ENCODE measurements at regions not wholly inside any gene's neighbourhood (a gene's known extent, or its start where the extent isn't known, plus 50 kb on each side); places are given as distances from the start of the nearest gene placed in this dataset.

DNA sequence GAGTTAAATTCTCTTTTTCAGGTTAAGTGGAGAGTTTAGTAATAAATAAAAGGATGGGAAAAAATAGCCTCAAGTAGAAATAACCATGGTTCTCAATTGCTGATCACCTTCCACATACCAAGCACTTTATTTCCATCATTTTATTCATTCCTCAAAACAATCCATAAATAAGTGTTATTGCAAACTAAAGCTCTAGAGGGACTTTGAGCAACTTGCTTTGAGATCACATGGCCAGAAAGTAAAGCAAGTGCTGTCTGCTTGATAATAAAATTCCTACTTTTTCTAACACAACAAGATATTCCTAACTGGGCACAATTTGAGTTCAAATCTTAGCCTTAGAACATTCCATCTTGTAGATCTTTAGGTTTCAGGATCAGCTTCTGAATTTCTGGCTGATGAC, 97.1 kb upstream of the C1orf87 start (continued):
- TF ChIP-seq, protein P1, sequence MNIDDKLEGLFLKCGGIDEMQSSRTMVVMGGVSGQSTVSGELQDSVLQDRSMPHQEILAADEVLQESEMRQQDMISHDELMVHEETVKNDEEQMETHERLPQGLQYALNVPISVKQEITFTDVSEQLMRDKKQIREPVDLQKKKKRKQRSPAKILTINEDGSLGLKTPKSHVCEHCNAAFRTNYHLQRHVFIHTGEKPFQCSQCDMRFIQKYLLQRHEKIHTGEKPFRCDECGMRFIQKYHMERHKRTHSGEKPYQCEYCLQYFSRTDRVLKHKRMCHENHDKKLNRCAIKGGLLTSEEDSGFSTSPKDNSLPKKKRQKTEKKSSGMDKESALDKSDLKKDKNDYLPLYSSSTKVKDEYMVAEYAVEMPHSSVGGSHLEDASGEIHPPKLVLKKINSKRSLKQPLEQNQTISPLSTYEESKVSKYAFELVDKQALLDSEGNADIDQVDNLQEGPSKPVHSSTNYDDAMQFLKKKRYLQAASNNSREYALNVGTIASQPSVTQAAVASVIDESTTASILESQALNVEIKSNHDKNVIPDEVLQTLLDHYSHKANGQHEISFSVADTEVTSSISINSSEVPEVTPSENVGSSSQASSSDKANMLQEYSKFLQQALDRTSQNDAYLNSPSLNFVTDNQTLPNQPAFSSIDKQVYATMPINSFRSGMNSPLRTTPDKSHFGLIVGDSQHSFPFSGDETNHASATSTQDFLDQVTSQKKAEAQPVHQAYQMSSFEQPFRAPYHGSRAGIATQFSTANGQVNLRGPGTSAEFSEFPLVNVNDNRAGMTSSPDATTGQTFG (tag by site-specific recombination; IDR thresholded peaks at IDR 0.05; ENCODE audit: borderline replicate concordance) = no peak
- no peak for TF ChIP-seq ZNF501 (tag by site-specific recombination; IDR thresholded peaks at IDR 0.05)
- TF ChIP-seq ZNF24 (tag by site-specific recombination; IDR thresholded peaks at IDR 0.05) = no peak

DNA sequence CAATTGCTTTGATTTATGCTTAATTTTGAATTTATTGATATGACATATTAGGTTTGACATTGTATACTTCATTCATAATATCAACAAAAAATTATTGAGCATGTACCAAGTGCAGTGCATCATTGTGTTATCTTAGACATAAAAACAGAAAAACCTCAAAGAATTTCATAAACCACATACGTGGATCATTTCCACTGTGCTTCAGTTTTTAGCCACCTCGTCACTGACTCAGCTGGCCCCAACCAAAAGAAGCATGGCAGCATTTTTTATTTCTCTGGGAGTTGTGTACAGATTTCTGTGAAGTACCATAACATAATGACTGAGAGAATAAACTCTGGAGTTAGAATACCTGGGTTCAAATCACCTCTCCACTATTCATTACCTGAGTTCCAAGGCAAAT, 95.6 kb upstream of the C1orf87 start:
- H3K36me3 ChIP-seq (ENCODE audit: control insufficient read depth in 2 of 2, insufficient read depth in 1 of 2, low read length in 2 of 2) = no peaks in the 10 kb centered on the region
- TF ChIP-seq, protein P1 (tag by site-specific recombination; IDR thresholded peaks at IDR 0.05; ENCODE audit: borderline replicate concordance) = no peak
- TF ChIP-seq ZNF175 (tag by site-specific recombination; IDR thresholded peaks at IDR 0.05) (no peak), ZNF600 (tag by site-specific recombination; IDR thresholded peaks at IDR 0.05) (no peak), ZEB2 (tag by site-specific recombination; IDR thresholded peaks at IDR 0.05) (no peak)
- TF ChIP-seq, protein P2, sequence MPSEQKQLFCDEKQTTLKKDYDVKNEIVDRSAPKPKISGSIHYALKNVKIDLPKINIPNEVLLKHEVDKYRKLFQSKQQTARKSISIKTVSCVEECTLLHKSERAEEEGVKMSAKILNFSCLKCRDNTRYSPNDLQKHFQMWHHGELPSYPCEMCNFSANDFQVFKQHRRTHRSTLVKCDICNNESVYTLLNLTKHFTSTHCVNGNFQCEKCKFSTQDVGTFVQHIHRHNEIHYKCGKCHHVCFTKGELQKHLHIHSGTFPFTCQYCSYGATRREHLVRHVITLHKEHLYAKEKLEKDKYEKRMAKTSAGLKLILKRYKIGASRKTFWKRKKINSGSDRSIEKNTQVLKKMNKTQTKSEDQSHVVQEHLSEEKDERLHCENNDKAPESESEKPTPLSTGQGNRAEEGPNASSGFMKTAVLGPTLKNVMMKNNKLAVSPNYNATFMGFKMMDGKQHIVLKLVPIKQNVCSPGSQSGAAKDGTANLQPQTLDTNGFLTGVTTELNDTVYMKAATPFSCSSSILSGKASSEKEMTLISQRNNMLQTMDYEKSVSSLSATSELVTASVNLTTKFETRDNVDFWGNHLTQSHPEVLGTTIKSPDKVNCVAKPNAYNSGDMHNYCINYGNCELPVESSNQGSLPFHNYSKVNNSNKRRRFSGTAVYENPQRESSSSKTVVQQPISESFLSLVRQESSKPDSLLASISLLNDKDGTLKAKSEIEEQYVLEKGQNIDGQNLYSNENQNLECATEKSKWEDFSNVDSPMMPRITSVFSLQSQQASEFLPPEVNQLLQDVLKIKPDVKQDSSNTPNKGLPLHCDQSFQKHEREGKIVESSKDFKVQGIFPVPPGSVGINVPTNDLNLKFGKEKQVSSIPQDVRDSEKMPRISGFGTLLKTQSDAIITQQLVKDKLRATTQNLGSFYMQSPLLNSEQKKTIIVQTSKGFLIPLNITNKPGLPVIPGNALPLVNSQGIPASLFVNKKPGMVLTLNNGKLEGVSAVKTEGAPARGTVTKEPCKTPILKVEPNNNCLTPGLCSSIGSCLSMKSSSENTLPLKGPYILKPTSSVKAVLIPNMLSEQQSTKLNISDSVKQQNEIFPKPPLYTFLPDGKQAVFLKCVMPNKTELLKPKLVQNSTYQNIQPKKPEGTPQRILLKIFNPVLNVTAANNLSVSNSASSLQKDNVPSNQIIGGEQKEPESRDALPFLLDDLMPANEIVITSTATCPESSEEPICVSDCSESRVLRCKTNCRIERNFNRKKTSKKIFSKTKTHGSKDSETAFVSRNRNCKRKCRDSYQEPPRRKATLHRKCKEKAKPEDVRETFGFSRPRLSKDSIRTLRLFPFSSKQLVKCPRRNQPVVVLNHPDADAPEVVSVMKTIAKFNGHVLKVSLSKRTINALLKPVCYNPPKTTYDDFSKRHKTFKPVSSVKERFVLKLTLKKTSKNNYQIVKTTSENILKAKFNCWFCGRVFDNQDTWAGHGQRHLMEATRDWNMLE (tag by site-specific recombination; conservative IDR thresholded peaks at IDR 0.05; ENCODE audit: low read depth) = no peak
- CTCF ChIA-PET = interaction anchor here (0.6 to 1.2 kb wide), 3 partner anchors 10 to 1905 kb away, joined by 3 to 7 read pairs (median 5); no protein-coding TSS in a partner anchor
- no peak overlapping the region for H3K4me3 ChIP-seq (ENCODE audit: low read depth, low read length)
- H3K9me3 ChIP-seq (ENCODE audit: control insufficient read depth, insufficient read depth, low read depth, low read length) = no peaks in the 10 kb centered on the region
- H3K27ac ChIP-seq (ENCODE audit: extremely low read depth, low read depth, low read length) = no peak overlapping the region
- POLR2A ChIA-PET = no interaction called here
- no peaks in the 10 kb centered on the region for H3K4me1 ChIP-seq (ENCODE audit: control insufficient read depth, insufficient read depth, low read length)

DNA sequence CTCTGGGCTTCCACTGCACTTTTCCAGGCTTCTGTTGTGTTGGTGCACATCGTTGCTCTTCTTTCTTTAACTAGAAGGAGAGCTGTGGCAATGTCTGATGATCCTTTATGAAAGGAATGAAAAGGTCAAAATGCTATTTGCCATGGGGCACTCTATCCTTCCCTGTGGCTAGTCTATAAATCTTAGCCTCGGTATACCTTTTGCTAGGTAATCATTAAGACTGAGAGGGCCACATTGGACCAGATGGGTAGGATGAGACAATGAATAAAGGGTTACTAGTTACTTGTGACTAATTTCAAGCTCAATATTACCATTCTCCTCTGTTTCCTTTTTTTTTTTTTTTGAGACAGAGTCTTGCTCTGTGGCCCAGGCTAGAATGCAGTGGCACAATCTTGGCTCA, 89.4 kb upstream of the C1orf87 start:
- Histone ChIP-seq H3K36me3 (ENCODE audit: control insufficient read depth in 2 of 2, insufficient read depth in 1 of 2, low read length in 2 of 2) (no peaks in the 10 kb centered on the region), H3K4me1 (ENCODE audit: control insufficient read depth, insufficient read depth, low read length) (no peaks in the 10 kb centered on the region), H3K4me3 (ENCODE audit: low read depth, low read length) (no peak overlapping the region), H3K27ac (ENCODE audit: extremely low read depth, low read depth, low read length) (no peak overlapping the region), H3K9me3 (ENCODE audit: control insufficient read depth, insufficient read depth, low read depth, low read length) (no peaks in the 10 kb centered on the region)
- POLR2A ChIA-PET = interaction anchor here (0.6 kb wide), 1 partner anchor 13 kb away, joined by 5 read pairs; no protein-coding TSS in a partner anchor
- CTCF ChIA-PET = no interaction called here
- TF ChIP-seq GLIS2 (tag by site-specific recombination; IDR thresholded peaks at IDR 0.05) (no peak), ZNF664 (tag by site-specific recombination; IDR thresholded peaks at IDR 0.05) (no peak), ZFP69B (tag by site-specific recombination; IDR thresholded peaks at IDR 0.05) (no peak), ZEB2 (tag by site-specific recombination; IDR thresholded peaks at IDR 0.05) (no peak), ZNF2 (tag by site-specific recombination; IDR thresholded peaks at IDR 0.05) (no peak), ZBTB20 (tag by site-specific recombination; IDR thresholded peaks at IDR 0.05) (no peak), ZFHX2 (tag by site-specific recombination; conservative IDR thresholded peaks at IDR 0.05) (no peak), SCRT2 (tag by site-specific recombination; IDR thresholded peaks at IDR 0.05) (no peak), GFI1B (tag by site-specific recombination; IDR thresholded peaks at IDR 0.05) (no peak), HIC1 (tag by site-specific recombination; IDR thresholded peaks at IDR 0.05) (no peak), PRDM1 (tag by site-specific recombination; IDR thresholded peaks at IDR 0.05) (no peak), ZSCAN30 (tag by site-specific recombination; IDR thresholded peaks at IDR 0.05) (no peak), ZSCAN4 (tag by site-specific recombination; IDR thresholded peaks at IDR 0.05) (no peak), SP3 (tag by site-specific recombination; IDR thresholded peaks at IDR 0.05) (no peak)

All from HEK293 (cell line).